ENCODE measurements at regions not wholly inside any gene's neighbourhood (a gene's known extent, or its start where the extent isn't known, plus 50 kb on each side); places are given as distances from the start of the nearest gene placed in this dataset.

GRCh38 chr2:136167721-136168475 lies 49.9 kb upstream of the CXCR4 start:
- peak in 1 of 3 experiments; percentile 18 for DNase-seq

Measured in NCI-H1417 (cell line).